Right atrium auricular region (tissue), 2 donors: ENCODE measurements at regions not wholly inside any gene's neighbourhood (a gene's known extent, or its start where the extent isn't known, plus 50 kb on each side); places are given as distances from the start of the nearest gene placed in this dataset.

Source experiments
- DNase-seq: peaks from one replicate; pipeline ENCODE4 v3.0.0-alpha.2; 2019; ENCODE audit warnings: low spot score
- H3K27ac ChIP-seq, 2 donors: fragments of 200-600 bp; sonication (generic); 1 replicate in 1 of 2; 2 replicates in 1 of 2; pipeline ENCODE4 v1.5.1; 2016 to 2019
- H3K27me3 ChIP-seq, 2 donors: fragments of 200-600 bp; sonication (generic); one replicate each; pipeline versions ENCODE4 v1.5.1 to v1.6.0; 2017 to 2019
- H3K36me3 ChIP-seq: fragments of 200-600 bp; sonication (generic); one replicate; pipeline ENCODE4 v1.5.1; 2016
- H3K4me1 ChIP-seq, 2 donors: fragments of 200-600 bp; sonication (generic); one replicate each; pipeline versions ENCODE4 v1.5.1 to v1.6.0; 2017 to 2019
- H3K4me3 ChIP-seq, 2 donors: fragments of 200-600 bp; sonication (generic); 1 replicate in 1 of 2; 2 replicates in 1 of 2; pipeline ENCODE4 v1.5.1; 2017 to 2019; ENCODE audit warnings: mild to moderate bottlenecking in 1 of 2, moderate library complexity in 1 of 2
- H3K9me3 ChIP-seq, 2 donors: fragments of 200-600 bp; sonication (generic); one replicate each; pipeline ENCODE4 v1.5.1; 2019
- CTCF ChIP-seq, 2 donors: fragments of 200-600 bp; sonication (generic); IDR thresholded peaks; one replicate each; pipeline ENCODE4 v1.5.1; 2019; ENCODE audit warnings: antibody characterized with exemption in 2 of 2

GRCh38 chr3:182460303-182460702, 333.0 kb upstream of the ATP11B start:
- no peak for TF ChIP-seq CTCF (IDR thresholded peaks at IDR 0.05)
- no peaks in the 10 kb centered on the region for H3K4me1 ChIP-seq
- no peaks in the 10 kb centered on the region for H3K27me3 ChIP-seq
- DNase-seq = no peak
- no peak overlapping the region for H3K27ac ChIP-seq
- no peaks in the 10 kb centered on the region for H3K36me3 ChIP-seq
- no peak overlapping the region for H3K4me3 ChIP-seq
- peaks cover 0 to 3% of the 10 kb centered on the region in 2 donors for H3K9me3 ChIP-seq

GRCh38 chr3:182462152-182462551, 331.2 kb upstream of the ATP11B start:
- H3K27ac ChIP-seq = no peak overlapping the region
- DNase-seq = no peak
- H3K9me3 ChIP-seq = no peaks in the 10 kb centered on the region
- H3K4me1 ChIP-seq = no peaks in the 10 kb centered on the region
- no peaks in the 10 kb centered on the region for H3K27me3 ChIP-seq
- no peak for TF ChIP-seq CTCF (IDR thresholded peaks at IDR 0.05)
- no peak overlapping the region for H3K4me3 ChIP-seq
- H3K36me3 ChIP-seq = no peaks in the 10 kb centered on the region

- no peaks in the 10 kb centered on the region for H3K27me3 ChIP-seq
- H3K27ac ChIP-seq = no peak overlapping the region
- DNase-seq = no peak
- no peaks in the 10 kb centered on the region for H3K4me1 ChIP-seq
- H3K9me3 ChIP-seq = no peaks in the 10 kb centered on the region
- H3K4me3 ChIP-seq = no peak overlapping the region
- no peaks in the 10 kb centered on the region for H3K36me3 ChIP-seq
- no peak for TF ChIP-seq CTCF (IDR thresholded peaks at IDR 0.05)
These were observed 328.7 kb upstream of the ATP11B start for GRCh38 chr3:182464513-182465145.

GRCh38 chr3:182465301-182466185, 327.8 kb upstream of the ATP11B start:
- TF ChIP-seq CTCF (IDR thresholded peaks at IDR 0.05) = no peak
- Histone ChIP-seq H3K4me3 (no peak overlapping the region), H3K27ac (no peak overlapping the region), H3K4me1 (no peaks in the 10 kb centered on the region), H3K9me3 (no peaks in the 10 kb centered on the region), H3K36me3 (no peaks in the 10 kb centered on the region), H3K27me3 (no peaks in the 10 kb centered on the region)
- DNase-seq = no peak

GRCh38 chr3:182469086-182469485, 324.2 kb upstream of the ATP11B start:
- no peaks in the 10 kb centered on the region for H3K4me1 ChIP-seq
- DNase-seq = no peak
- no peak for TF ChIP-seq CTCF (IDR thresholded peaks at IDR 0.05)
- H3K27ac ChIP-seq = no peak overlapping the region
- no peaks in the 10 kb centered on the region for H3K27me3 ChIP-seq
- no peaks in the 10 kb centered on the region for H3K9me3 ChIP-seq
- H3K36me3 ChIP-seq = no peaks in the 10 kb centered on the region
- H3K4me3 ChIP-seq = no peak overlapping the region
